ENCODE measurements at regions not wholly inside any gene's neighbourhood (a gene's known extent, or its start where the extent isn't known, plus 50 kb on each side); places are given as distances from the start of the nearest gene placed in this dataset.

DNA sequence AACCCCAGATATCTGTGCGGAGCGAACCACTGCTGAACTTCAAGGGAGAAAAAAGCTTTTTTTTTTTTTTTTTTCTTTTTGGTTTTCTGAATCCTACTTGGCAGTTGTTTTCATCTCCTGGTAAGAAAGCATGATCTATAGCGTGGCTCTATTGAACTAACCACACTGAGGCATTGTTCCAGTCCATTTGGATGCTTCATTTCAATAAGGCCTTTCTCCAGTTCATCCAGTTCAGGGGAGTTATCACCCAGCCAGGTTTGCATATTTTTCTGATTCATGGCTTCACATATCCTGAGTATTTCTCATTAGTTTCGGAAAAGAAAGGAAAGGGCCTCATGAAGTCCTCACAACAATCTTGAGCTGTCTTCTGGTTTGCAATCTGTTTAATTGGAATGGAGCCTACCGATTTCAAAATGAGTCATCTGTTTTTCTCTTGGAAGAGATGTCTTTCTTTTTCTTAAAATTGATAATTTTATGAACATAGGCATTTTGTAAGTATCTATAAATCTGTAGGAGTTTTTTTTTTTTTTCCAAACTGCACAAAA lies 93.1 kb upstream of the STEAP4 start:
- no peak for DNase-seq

DNA sequence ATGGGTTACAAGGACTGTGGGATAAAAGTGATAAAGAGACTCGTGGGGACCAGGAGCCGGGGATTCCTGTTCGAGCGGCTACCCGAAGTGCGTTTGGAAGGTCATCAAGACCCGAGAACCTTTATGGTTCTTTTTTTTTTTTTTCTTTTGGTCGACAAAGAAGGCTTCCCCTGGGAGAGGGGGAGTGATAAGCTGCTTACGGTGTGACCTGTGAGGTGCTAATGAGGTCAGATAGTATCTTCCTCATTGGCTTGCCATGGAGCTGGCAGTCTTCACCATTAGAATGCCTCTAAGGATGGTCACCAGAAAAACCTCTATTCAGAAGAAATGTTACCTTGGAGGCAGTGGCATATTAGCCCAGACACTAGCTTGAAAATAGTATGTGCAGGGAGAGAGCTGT lies 92.3 kb upstream of the STEAP4 start:
- no peak for DNase-seq

DNA sequence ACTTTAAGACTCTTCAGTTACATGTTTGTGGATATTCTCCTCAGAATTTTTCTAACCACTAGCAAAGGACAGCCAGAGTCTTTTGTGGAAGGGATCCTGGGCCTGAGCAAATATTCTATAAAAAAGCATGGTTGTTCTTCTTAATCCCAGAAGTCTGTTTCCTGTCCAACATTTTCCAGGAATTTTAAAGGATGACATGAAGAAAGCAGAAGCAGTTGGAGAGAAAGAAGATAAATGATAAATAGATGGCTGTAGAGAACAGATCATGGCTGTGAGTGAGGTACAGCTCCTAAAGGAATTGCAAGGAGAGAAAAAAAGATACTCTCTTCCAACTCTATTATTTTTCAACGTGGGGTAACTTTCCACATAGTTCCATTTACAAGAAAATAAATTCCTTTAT lies 91.8 kb upstream of the STEAP4 start:
- DNase-seq, result no peak

DNA sequence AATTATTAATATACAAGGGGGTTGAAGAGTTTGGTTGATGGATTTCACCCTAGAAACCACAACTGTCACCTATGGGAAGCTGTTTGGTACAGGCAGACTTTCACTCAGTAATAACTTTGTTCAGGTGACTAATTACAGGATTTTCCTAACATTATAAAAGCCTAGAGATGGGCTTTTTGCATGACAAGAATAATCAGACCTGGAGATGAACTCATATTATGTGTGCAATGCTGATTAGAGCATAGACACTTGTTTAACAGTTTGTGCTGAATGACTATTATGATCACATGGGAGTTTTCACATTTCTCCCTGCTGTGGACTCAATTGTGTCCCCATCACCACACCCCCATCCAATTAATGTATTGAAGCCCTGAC lies 90.2 kb upstream of the STEAP4 start:
- no peak for DNase-seq

DNA sequence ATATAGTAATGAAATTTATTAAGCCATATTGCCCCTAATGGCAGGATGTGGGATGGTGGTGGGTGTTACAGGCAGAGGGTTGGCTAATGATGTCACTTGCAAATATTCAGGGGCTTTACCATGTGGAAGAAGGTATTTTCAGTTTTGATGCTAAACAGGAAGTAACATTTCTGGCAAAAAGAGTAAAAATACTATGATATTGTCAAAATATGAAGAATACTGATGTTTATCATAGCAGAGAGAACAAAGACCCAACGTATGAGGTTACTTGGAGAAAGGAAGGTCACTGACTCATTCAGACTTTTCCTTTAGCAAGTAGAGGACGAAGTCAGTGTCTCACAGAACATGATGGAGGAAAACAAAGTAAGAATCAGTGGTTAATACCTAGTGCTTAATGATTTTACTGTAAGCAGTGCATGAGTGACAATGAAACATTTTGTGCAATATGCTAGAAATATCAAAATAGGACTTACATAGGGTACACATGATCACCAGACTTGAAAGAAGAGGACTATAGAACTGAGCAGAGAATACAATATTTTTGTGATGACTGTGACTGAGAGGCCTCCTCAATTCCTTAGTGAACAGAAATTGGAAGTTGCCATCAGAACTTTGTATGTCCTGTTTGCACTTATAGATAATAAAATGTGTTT lies 89.7 kb upstream of the STEAP4 start:
- no peak for DNase-seq

DNA sequence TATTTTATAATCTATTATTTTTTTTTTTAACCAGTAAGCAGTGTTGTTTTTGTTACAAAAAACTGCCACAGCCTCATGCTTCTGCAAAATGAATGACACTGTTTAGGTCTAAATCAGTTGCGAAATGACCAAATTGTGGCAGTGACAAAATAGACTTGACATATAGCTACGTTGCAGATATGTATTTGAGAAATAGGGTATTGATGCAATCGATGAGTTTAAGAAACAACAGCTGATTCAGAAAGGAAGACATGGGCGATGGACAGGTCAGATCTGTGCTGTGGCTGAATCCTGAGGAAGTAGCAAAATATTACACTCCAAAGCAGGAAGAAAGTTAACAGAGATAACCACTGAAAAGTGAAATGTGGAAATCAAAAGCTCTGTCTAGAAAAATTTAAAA lies 89.0 kb upstream of the STEAP4 start:
- DNase-seq, result no peak

DNA sequence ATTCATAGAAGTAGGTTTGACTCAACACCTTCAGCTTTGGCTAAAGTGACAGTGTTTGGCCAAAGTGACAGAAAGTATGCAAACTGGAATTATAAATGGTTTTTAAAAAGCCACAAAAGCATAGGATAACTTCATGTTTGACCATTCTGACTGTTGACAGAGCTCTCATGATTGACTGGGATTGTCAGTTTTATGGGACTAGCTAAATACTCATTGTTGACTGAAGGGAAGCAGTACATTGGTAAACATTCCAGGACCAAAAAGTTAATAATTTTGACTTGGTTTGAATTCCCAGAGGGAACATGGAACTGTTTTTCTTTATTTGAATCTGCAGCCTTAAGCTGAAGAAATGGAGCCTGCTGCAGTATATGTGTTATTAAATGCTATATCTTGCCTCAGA lies 84.6 kb upstream of the STEAP4 start:
- no peak for DNase-seq

DNA sequence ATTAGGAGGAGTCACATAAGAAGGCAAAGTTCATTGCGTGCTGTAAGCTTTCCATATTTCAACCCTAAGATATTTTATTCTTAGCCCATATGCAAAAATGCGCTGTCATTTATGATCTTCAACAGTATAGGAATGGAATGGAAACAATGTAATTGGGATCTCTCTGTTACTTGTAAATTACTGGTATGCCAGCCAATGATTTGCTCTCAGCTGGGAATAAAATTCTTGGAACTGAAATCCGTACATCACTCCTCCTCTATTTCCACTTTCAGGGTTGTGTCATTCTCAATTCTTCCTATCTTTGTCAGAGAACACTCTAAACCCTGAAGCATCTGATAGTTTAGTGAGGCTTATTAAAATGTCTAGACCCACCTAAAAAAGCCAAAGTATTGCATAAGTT lies 80.7 kb upstream of the STEAP4 start:
- no peak for DNase-seq

DNA sequence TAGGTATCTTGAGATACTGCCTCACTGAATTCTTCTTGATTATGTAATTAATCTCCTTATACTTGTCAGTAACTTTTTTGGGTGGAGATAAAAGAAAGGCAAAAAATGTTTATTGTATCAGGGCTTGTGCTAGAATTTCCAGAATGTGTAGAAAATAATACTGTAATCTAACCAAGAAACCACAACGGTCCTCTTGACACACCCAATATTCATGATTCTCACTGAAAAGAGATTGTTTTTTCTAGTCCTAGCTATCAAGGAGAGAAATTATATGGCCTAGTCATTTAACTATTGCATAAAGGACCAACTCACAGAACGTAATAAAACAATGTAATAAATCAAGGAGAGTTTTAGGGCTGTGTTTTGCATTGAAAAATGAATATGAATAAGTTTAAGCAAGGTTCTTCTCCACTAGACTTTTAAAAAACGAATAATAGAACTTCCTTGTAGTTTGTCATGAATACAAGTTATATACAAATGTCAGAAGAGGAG lies 80.0 kb upstream of the STEAP4 start:
- no peak for DNase-seq

DNA sequence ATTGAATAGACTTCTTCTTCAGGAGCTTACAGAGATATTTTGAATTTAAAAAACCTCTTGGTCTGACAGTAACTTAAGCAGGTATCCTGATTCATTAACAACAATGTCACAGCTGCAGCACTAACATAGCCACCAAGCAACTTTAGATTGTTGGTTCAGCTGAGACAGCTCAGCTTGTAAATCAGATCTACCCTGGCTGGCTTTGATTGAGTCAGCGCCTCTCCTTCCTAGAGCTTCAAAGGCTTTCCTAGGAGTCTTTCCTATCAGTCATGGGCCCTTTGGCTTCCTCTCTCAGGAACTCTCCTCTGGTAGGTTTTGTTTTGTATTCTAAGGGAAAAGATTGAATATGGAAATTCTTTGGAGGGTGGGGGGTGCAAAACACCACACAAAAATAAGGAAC lies 70.7 kb upstream of the STEAP4 start:
- no peak for DNase-seq

DNA sequence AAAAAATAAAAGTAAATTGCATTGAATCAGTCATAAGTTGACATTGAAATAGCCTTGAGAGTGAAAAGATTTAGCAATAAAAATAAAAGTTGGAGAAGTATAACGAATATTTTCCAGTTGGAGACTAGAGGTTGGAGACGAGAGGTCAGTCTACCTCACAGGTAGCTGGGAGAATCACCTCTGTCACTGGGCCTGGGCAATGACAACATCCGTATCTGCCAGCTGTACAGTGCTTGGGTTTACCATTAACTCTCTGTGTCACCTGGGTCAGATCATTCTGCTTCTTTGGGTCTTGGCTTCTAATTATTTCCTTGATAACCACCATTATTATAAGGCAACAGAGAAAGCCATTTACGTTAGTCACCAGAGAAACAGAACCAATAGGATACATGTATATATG lies 62.0 kb upstream of the STEAP4 start:
- no peak for DNase-seq

DNA sequence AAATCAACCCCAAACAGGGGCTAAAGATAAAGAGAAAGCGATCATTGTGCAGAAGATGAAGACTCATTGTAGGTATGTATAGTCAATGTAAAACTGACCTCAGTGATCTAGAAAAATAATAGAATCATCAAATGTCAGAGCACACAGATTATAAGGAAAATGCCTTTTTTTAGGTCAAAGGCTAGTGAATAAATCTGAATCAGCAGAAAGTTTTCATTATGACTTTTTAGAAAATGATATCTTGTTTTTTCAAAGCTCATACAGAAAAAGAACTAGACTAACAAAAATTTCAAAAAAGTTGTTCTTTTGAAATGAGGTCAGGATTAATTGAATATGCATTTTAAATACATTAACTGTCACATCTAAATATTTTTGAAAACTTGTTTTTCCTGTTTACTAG lies 60.2 kb upstream of the STEAP4 start:
- no peak for DNase-seq

DNA sequence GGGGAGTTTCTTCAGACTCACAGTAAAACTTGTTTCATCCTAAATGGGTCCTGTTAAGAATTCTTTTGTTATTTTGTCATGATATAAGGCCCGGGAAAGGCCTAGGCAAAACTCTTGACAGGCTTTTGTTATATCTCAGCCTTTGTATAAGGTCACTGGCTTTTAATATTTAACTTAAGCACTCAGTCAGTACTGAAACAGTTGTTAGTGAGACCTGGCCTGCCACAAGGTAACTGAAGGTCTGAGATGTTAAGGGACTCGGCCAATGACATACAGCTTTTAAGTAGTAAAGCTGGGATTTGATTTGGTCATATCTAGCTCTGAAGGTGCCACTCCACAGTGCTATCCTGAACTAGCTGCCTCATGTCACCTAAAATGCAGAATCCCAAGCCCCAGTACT lies 57.2 kb upstream of the STEAP4 start:
- no peak for DNase-seq

DNA sequence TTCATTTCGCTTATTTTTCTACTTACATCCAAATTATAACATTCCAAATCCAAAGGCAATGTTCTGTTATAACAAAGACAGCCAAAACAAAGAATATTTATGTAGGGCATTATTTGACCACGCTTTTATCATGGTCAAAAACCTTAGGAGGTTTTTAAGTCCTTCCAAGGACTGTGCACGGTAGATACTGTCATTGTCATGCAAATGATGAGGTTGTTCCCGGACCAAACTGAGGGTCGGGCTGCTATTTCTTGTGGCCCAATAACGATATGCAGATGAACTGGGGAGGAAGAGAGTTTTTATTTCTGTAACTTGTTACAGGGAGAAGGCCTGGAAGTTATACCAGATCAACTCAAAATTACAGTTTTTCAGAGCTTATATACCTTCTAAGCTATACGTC lies 56.6 kb upstream of the STEAP4 start:
- no peak for DNase-seq

DNA sequence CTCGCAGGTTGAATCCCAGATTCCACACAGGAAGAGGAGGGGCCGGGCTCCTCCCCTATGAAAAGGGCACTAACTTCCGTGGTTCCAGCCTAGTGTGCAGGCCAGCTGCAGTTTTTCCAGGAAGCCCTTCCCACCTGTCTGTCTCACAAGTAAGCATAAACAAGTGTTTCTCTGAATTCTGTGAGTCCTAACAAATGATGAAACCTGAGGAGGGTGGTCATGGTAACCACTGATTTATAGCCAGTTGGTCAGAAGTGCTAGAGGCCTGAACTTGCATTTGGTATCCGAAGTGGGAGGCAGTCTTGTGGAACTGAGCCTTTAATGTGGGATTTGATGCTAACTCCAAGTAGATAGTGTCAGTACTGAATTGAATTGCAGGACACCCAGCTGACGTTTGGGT lies 54.7 kb upstream of the STEAP4 start:
- no peak for DNase-seq

DNA sequence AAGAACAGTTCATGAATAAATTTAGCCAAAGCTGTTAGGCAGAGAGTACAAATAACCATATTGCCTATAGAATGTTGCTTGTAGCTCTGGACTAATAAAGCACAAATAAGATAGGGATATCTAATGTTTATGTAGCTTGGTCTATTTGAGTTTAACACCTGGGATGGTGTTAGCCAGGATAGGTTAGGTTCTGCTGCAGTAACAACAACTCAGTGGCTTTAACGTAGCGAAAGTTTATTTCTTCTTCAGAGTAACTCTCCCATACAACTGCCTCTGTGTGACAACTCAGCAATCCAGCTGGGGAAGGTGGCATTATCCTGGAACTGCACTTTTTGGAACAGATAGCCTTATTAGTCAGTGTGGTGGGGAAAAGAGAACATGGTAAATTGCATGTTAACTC lies 52.2 kb upstream of the STEAP4 start:
- no peak for DNase-seq

DNA sequence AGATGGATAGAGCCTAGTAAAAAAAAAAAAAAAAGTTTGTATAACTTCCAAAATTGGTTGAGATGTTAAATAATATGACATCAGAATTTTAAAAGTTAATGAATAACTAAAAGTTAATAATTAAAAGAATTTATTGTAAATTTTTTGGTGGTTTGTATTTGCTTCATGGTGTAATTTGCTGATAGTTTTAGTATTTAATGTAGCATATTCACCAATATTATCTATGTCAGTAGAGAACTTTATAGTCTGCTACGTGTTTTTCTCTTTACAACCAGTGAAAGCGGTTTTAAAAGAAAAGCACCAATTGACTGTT lies 51.8 kb upstream of the STEAP4 start:
- no peak for DNase-seq

DNA sequence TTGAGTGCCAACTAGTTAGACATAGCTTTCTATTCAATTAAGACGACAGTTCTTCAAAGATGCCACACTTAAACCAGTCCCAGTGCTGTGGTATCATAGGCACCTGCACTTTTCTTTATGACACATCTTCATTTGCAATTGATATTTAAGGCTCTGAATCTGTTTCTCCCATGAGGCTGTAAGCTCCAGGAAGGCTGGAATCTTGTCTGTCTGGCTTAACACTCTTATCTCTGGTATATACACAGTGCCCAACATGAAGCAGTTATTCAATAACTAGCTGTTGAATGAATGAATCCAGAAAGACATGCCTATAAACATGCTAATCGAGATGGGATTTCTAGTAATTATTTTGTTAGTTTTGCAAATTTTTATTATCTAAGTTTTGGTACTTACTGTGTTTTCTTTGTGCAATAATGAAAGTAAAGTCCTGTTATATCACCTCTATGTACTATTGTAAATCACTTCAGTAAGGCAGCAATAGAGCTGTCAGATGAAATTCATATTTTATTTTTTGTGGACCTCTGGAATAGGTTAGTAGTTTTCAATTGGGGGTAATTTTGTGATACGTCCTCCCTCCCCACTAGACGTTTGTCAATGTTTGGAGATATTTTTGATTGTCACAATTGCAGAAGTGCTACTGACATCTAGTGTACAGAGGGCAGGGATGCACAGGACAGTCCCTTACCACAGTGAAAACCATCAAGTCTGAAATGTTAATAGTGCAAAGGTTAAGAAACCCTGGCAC lies 51.3 kb upstream of the STEAP4 start:
- no peak for DNase-seq

DNA sequence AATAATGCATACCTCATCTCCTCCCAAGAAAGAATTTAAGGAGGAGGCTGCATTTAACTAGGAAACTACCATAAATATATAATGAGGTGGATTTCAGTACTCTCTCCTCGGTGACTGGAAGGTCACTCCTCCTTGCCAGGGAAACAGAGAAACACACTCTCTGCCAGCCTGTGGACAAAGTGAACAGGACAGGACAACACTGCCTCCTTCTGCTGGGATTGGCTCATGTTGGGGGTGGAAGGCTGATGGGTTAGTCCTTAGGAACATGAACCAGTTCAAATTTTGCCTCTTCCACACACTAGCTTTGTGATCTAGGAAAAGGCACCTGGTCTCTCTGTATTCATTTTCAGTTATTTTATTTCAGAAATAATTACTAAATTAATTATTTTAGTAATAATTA lies 50.6 kb upstream of the STEAP4 start:
- no peak for DNase-seq

All from activated CD4-positive, alpha-beta T cell treated with anti-CD3 and anti-CD28 coated beads, Interleukin-2, amount 50 U/mL, for 48 hours (primary cell).